Chondrocyte (in vitro differentiated cells): ENCODE measurements at regions not wholly inside any gene's neighbourhood (a gene's known extent, or its start where the extent isn't known, plus 50 kb on each side); places are given as distances from the start of the nearest gene placed in this dataset.

Experiments used
- DNase-seq: peaks from one replicate; pipeline ENCODE4 v3.0.0; 2021; ENCODE audit warnings: mixed read lengths, low spot score
- H3K27ac Mint-ChIP-seq: one replicate; pipeline ENCODE4 v1.8.0; 2021; ENCODE audit warnings: mild to moderate bottlenecking, moderate library complexity, mixed read lengths; ENCODE audit not compliant: unreplicated experiment
- H3K27me3 Mint-ChIP-seq: 2 replicates; pipeline ENCODE4 v1.8.0; 2021; ENCODE audit warnings: low read depth, mixed read lengths
- H3K36me3 Mint-ChIP-seq: 2 replicates; pipeline ENCODE4 v1.8.0; 2021; ENCODE audit warnings: low read depth, mixed read lengths
- H3K4me1 Mint-ChIP-seq: 2 replicates; pipeline ENCODE4 v1.8.0; 2021; ENCODE audit warnings: low read depth, mild to moderate bottlenecking, mixed read lengths
- H3K4me3 Mint-ChIP-seq: one replicate; pipeline ENCODE4 v1.8.0; 2021; ENCODE audit warnings: mild to moderate bottlenecking, moderate library complexity, mixed read lengths; ENCODE audit not compliant: unreplicated experiment
- H3K9me3 Mint-ChIP-seq: 2 replicates; pipeline ENCODE4 v1.8.0; 2021; ENCODE audit warnings: low read depth, mixed read lengths
- CTCF ChIP-seq: fragments of 200-600 bp; sonication (generic); IDR thresholded peaks from 2 replicates; pipeline ENCODE4 v1.5.0; 2021; ENCODE audit warnings: antibody characterized with exemption, mild to moderate bottlenecking, moderate library complexity

DNA sequence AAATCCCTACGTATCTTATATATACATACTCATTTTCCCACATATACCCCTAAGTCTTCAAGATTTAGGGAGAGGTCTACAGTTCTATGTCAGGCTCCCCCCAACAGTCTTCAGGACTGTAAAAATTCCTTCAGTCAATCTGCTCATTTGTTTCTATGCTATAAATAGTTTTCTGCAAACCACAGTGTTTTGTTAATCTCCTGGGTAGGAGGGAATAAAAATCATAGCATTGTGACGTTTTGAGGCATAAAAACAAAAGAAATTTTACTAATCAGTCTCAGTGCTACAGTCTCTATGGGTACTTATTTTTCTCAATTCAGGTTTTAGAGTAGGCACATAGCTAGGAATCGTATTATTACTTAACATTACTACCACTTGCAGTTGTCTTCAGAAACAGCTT, 552.8 kb upstream of the LRRC4C start:
- Mint-ChIP-seq H3K9me3 (peaks cover 16% of the 10 kb centered on the region), H3K4me1 (no peaks in the 10 kb centered on the region), H3K36me3 (no peaks in the 10 kb centered on the region), H3K27ac (no peak overlapping the region), H3K27me3 (no peaks in the 10 kb centered on the region), H3K4me3 (no peak overlapping the region)
- TF ChIP-seq CTCF: no peak
- no peak for DNase-seq

- Mint-ChIP-seq H3K27ac (no peak overlapping the region), H3K4me1 (no peaks in the 10 kb centered on the region)
Measured at GRCh38 chr11:42013656-42014201, 554.3 kb upstream of the LRRC4C start.

GRCh38 chr11:42021911-42022310, 562.5 kb upstream of the LRRC4C start:
- no peak for DNase-seq
- Mint-ChIP-seq H3K9me3 (peaks cover 9% of the 10 kb centered on the region), H3K27ac (no peak overlapping the region), H3K36me3 (no peaks in the 10 kb centered on the region), H3K4me1 (no peaks in the 10 kb centered on the region), H3K4me3 (no peak overlapping the region), H3K27me3 (no peaks in the 10 kb centered on the region)
- no peak for TF ChIP-seq CTCF

More at GRCh38 chr11:42013656-42014201, 554.3 kb upstream of the LRRC4C start:
- Mint-ChIP-seq H3K4me3 (no peak overlapping the region), H3K27me3 (no peaks in the 10 kb centered on the region), H3K9me3 (peaks cover 15% of the 10 kb centered on the region), H3K36me3 (no peaks in the 10 kb centered on the region)
- DNase-seq: no peak
- TF ChIP-seq CTCF: no peak

- H3K27me3 Mint-ChIP-seq: no peaks in the 10 kb centered on the region
- peaks cover 18% of the 10 kb centered on the region for H3K9me3 Mint-ChIP-seq
- TF ChIP-seq CTCF: no peak
- H3K4me1 Mint-ChIP-seq: no peaks in the 10 kb centered on the region
- H3K4me3 Mint-ChIP-seq: no peak overlapping the region
- H3K27ac Mint-ChIP-seq: no peak overlapping the region
- H3K36me3 Mint-ChIP-seq: no peaks in the 10 kb centered on the region
- no peak for DNase-seq
Measured at GRCh38 chr11:42023267-42023666, 563.8 kb upstream of the LRRC4C start.

GRCh38 chr11:42025121-42025803, 565.8 kb upstream of the LRRC4C start:
- H3K36me3 Mint-ChIP-seq: no peaks in the 10 kb centered on the region
- H3K4me3 Mint-ChIP-seq: no peak overlapping the region
- no peak overlapping the region for H3K27ac Mint-ChIP-seq
- TF ChIP-seq CTCF: no peak
- H3K4me1 Mint-ChIP-seq: no peaks in the 10 kb centered on the region
- no peak for DNase-seq
- no peaks in the 10 kb centered on the region for H3K27me3 Mint-ChIP-seq
- peaks cover 26% of the 10 kb centered on the region for H3K9me3 Mint-ChIP-seq
